Sigmoid colon (tissue), 6 donors: ENCODE measurements at regions not wholly inside any gene's neighbourhood (a gene's known extent, or its start where the extent isn't known, plus 50 kb on each side); places are given as distances from the start of the nearest gene placed in this dataset.

Source experiments
- DNase-seq: peaks from one replicate; pipeline ENCODE4 v3.0.0-alpha.2; 2019
- H3K27ac ChIP-seq, 4 donors: fragments of 200-600 bp; sonication (generic); one replicate each; pipeline ENCODE4 v1.5.1; 2016 to 2019; ENCODE audit warnings: mild to moderate bottlenecking in 1 of 4
- H3K27me3 ChIP-seq, 3 donors: fragments of 200-600 bp; sonication (generic); one replicate each; pipeline ENCODE4 v1.5.1; 2019; ENCODE audit warnings: mild to moderate bottlenecking in 1 of 3
- H3K36me3 ChIP-seq, 4 donors: fragments of 200-600 bp; sonication (generic); one replicate each; pipeline ENCODE4 v1.5.1; 2016 to 2019
- H3K4me1 ChIP-seq, 4 donors: fragments of 200-600 bp; sonication (generic); one replicate each; pipeline ENCODE4 v1.5.1; 2017 to 2019
- H3K4me3 ChIP-seq, 4 donors: fragments of 200-600 bp; sonication (generic); one replicate each; pipeline ENCODE4 v1.5.1; 2017 to 2019; ENCODE audit warnings: mild to moderate bottlenecking in 2 of 4, moderate library complexity in 1 of 4
- H3K9me3 ChIP-seq, 4 donors: fragments of 200-600 bp in 3 of 4; sonication (generic) in 3 of 4; one replicate each; pipeline versions ENCODE4 v1.5.1 to v1.6.1; 2013 to 2019
- EP300 ChIP-seq, 4 donors: sonication (generic); formaldehyde crosslinking; IDR thresholded peaks; one replicate each; pipeline ENCODE4 v1.6.1; 2017; ENCODE audit warnings: antibody characterized with exemption in 4 of 4
- POLR2A ChIP-seq, 2 donors: fragments of 450-650 bp; IDR thresholded peaks; one replicate each; pipeline ENCODE4 v1.6.1; 2016; ENCODE audit warnings: antibody characterized with exemption in 2 of 2, mild to moderate bottlenecking in 2 of 2, moderate library complexity in 2 of 2
- POLR2AphosphoS5 ChIP-seq, 4 donors: sonication (generic); formaldehyde crosslinking; IDR thresholded peaks; one replicate each; pipeline ENCODE4 v1.6.1; 2017; ENCODE audit warnings: antibody characterized with exemption in 4 of 4
- WGBS, 2 donors: extraction: QIAGEN DNeasy Blood & Tissue Kit; methylation state at CpG; one replicate each; pipeline ENCODE4 v1.1.7; 2013; 5-methylcytosine and 5-hydroxymethylcytosine counted together
- intact Hi-C: fragments of 100-400 bp; cut with DNase I; formaldehyde crosslinking; loops from one replicate; pipeline ENCODE4 v1.15.1; 2023
- TF ChIP-seq, protein P1 (sequence below), 4 experiments: fragments of 450-650 bp in 3 of 4; fragments of 200-600 bp in 1 of 4; IDR thresholded peaks; one replicate each; pipeline ENCODE4 v1.5.1; 2016 to 2019; ENCODE audit warnings: antibody characterized with exemption in 4 of 4, mild to moderate bottlenecking in 3 of 4, moderate library complexity in 2 of 4
- donor health status: healthy with polysubstance abuse.
- donor health status: healthy.

DNA sequence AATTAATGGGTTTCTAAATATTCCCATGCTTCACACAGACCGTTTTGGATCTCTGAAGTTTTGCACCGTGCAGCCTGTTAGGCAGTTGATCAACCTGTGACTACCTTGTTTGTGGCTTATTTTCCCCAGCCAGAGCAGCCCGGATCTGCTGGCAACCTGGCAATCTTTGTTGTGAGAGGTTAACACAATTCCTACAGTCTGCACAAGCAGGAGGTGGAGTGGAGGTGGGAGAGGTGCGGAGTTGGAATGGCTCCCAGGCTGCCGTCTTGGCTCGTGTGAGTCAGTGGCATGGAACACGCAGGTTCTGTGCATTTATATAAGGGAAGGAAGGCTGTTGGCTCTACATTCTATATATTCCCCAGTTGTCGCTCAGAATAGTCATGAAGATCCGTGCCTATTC lies 70.9 kb upstream of the STOX2 start:
- WGBS, 2 donors, result 78 to 81% methylated on average over 9 of the region's 9 CpGs
- no peak for TF ChIP-seq POLR2AphosphoS5 (IDR thresholded peaks at IDR 0.05)
- no peak overlapping the region for H3K4me3 ChIP-seq
- no peaks in the 10 kb centered on the region for H3K9me3 ChIP-seq
- no peaks in the 10 kb centered on the region for H3K36me3 ChIP-seq
- H3K4me1 ChIP-seq, result no peaks in the 10 kb centered on the region
- intact Hi-C loops, result no loop called here
- H3K27me3 ChIP-seq, result no peaks in the 10 kb centered on the region
- DNase-seq, result no peak
- no peak overlapping the region for H3K27ac ChIP-seq

DNA sequence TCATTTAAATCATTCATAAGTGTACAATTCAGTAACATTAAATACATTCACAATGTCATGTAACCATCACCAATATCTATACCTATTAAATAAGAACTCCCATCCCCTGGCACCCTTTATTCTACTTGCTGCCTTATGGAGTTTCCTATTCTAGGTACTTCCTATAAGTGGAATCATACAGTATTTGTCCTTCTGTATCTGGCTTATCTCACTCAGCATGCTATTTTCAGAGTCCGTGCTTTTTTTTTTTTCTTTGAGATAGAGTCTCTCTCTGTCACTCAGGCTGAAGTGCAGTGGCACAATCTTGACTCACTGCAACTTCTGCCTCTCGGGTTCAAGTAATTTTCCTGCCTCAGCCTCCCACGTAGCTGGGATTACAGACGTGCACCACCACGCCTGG lies 67.9 kb upstream of the STOX2 start:
- 91 to 94% methylated on average over 5 of the region's 5 CpGs for WGBS, 2 donors
- no peak overlapping the region for H3K4me3 ChIP-seq
- H3K27me3 ChIP-seq, result no peaks in the 10 kb centered on the region
- H3K36me3 ChIP-seq, result no peaks in the 10 kb centered on the region
- TF ChIP-seq POLR2A (IDR thresholded peaks at IDR 0.05), result no peak
- TF ChIP-seq EP300 (IDR thresholded peaks at IDR 0.05), result no peak
- TF ChIP-seq POLR2AphosphoS5 (IDR thresholded peaks at IDR 0.05), result no peak
- TF ChIP-seq, protein P1, sequence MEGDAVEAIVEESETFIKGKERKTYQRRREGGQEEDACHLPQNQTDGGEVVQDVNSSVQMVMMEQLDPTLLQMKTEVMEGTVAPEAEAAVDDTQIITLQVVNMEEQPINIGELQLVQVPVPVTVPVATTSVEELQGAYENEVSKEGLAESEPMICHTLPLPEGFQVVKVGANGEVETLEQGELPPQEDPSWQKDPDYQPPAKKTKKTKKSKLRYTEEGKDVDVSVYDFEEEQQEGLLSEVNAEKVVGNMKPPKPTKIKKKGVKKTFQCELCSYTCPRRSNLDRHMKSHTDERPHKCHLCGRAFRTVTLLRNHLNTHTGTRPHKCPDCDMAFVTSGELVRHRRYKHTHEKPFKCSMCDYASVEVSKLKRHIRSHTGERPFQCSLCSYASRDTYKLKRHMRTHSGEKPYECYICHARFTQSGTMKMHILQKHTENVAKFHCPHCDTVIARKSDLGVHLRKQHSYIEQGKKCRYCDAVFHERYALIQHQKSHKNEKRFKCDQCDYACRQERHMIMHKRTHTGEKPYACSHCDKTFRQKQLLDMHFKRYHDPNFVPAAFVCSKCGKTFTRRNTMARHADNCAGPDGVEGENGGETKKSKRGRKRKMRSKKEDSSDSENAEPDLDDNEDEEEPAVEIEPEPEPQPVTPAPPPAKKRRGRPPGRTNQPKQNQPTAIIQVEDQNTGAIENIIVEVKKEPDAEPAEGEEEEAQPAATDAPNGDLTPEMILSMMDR (IDR thresholded peaks at IDR 0.05), result no peak
- DNase-seq, result no peak
- intact Hi-C loops, result no loop called here
- H3K4me1 ChIP-seq, result no peaks in the 10 kb centered on the region
- H3K9me3 ChIP-seq, result no peaks in the 10 kb centered on the region
- no peak overlapping the region for H3K27ac ChIP-seq

DNA sequence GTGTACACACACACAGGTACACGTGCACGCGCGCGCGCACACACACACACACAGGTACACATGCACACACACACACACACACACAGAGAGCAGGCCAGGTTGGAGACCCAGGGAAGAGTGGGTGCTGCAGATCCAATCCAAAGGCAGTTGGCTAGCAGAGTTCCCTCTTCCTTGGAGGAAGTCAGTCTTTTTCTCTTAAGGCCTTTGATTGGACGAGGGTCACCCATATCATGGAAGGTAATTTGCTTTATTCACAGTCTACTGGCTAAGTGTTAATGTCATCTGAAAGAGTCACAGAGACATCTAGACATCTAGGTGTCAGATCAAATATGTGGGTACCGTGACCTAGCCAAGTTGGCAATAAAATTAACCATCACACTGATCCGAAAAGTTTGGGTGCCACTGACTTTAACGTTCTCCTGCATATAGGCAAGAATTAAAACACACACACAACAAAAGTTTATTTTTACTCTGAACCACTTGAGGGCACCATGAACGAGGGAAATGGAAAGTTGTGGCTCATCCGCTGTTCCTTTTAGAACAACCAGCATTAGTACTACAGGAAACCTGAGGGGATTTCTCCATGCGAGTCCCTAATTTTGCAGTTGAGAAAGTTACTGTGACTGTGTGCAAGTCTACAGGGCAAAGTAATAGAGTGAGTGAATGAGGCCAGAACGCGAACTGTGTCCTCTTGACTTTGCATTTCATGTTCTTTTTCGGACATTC lies 66.0 kb upstream of the STOX2 start:
- Histone ChIP-seq H3K4me3 (no peak overlapping the region), H3K9me3 (no peaks in the 10 kb centered on the region), H3K27me3 (no peaks in the 10 kb centered on the region), H3K27ac (no peak overlapping the region), H3K36me3 (no peaks in the 10 kb centered on the region), H3K4me1 (peaks cover 0 to 8% (median 3%) of the 10 kb centered on the region in 4 donors)
- 71 to 76% methylated on average over 16 of the region's 16 CpGs for WGBS, 2 donors
- no peak for DNase-seq
- TF ChIP-seq POLR2A (IDR thresholded peaks at IDR 0.05) (no peak), POLR2AphosphoS5 (IDR thresholded peaks at IDR 0.05) (no peak), EP300 (IDR thresholded peaks at IDR 0.05) (no peak)
- TF ChIP-seq, protein P1 (IDR thresholded peaks at IDR 0.05), result peak in 2 of 4 experiments; percentile 7 to 15
- intact Hi-C loops, result no loop called here

DNA sequence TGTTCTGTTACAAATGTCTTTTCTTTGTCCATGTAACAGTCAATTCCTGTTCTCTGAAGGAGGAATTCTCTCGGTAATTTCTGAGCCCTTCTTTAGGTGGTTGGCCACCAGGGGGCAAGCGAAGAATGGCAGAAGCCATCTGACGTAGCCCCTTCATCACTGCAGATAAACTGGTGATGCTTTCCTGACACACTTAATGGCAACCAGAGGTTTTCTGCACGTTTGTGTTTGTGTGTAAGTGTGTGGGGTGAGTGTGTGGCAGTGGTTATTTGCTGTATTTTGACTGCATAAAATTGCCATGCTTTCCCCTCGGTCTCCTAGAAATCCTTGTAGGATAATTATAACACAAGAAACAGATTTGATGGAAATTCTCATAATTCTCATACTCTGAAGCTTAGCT lies 64.8 kb upstream of the STOX2 start:
- WGBS, 2 donors, result 13 to 18% methylated on average over 5 of the region's 5 CpGs
- H3K9me3 ChIP-seq, result no peaks in the 10 kb centered on the region

DNA sequence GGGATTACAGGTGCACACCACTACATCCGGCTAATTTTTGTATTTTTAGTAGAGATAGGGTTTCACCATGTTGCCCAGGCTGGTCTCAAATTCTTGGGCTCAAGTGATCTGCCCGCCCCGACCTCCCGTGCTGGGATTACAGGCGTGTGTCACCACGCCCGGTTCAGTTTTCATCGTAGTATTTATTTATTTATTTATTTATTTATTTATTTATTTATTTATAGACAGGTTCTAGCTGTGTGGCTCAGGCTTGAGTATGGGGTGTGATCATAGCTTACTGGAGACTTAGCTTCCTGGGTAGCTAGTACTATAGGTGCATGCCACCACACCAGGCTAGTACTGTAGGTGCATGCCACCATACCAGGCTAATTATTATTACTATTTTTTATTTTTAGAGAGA lies 64.1 kb upstream of the STOX2 start:
- Histone ChIP-seq H3K4me1 (peaks cover 0 to 8% (median 3%) of the 10 kb centered on the region in 4 donors), H3K9me3 (no peaks in the 10 kb centered on the region), H3K27ac (no peak overlapping the region), H3K27me3 (no peaks in the 10 kb centered on the region), H3K4me3 (no peak overlapping the region), H3K36me3 (no peaks in the 10 kb centered on the region)
- intact Hi-C loops, result loop anchor here (2.0 kb wide), 1 partner anchor 258 kb away; no protein-coding TSS in a partner anchor
- WGBS, 2 donors, result 79 to 91% methylated on average over 8 of the region's 8 CpGs
- DNase-seq, result no peak
- TF ChIP-seq, protein P1 (IDR thresholded peaks at IDR 0.05), result no peak
- TF ChIP-seq EP300 (IDR thresholded peaks at IDR 0.05) (no peak), POLR2AphosphoS5 (IDR thresholded peaks at IDR 0.05) (no peak), POLR2A (IDR thresholded peaks at IDR 0.05) (no peak)

More for the DNA sequence above, 64.8 kb upstream of the STOX2 start:
- TF ChIP-seq, protein P1 (IDR thresholded peaks at IDR 0.05), result peak; percentile 71 to 91 (median 81)
- TF ChIP-seq POLR2A (IDR thresholded peaks at IDR 0.05), result no peak
- TF ChIP-seq POLR2AphosphoS5 (IDR thresholded peaks at IDR 0.05), result peak in 1 of 4 donors; percentile 24
- Histone ChIP-seq H3K4me1 (peaks cover 0 to 8% (median 3%) of the 10 kb centered on the region in 4 donors), H3K27me3 (no peaks in the 10 kb centered on the region), H3K4me3 (no peak overlapping the region), H3K36me3 (no peaks in the 10 kb centered on the region), H3K27ac (no peak overlapping the region)
- DNase-seq, result peak; percentile 83
- intact Hi-C loops, result loop anchor here (1.0 to 2.0 kb wide), 2 partner anchors 258 to 328 kb away; no protein-coding TSS in a partner anchor
